ENCODE measurements at regions not wholly inside any gene's neighbourhood (a gene's known extent, or its start where the extent isn't known, plus 50 kb on each side); places are given as distances from the start of the nearest gene placed in this dataset.

DNA sequence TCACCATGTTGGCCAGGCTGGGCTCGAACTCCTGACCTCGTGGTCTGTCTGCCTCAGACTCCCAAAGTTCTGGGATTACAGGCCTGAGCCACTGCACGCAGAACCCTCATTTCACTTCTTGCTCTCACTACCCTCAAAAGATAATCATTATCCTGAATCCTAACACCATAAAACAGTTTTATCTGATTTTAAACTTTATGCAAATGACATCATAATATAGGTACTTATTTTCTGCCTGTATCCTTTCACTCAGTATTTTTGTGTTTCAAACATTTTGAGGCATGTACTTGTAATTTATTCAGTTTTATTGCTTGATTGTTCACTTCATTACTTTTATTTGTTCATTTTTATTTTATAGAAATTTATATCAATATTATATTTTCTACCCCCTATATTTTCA lies 719.2 kb upstream of the ARRDC3 start:
- TF ChIP-seq, protein P1, sequence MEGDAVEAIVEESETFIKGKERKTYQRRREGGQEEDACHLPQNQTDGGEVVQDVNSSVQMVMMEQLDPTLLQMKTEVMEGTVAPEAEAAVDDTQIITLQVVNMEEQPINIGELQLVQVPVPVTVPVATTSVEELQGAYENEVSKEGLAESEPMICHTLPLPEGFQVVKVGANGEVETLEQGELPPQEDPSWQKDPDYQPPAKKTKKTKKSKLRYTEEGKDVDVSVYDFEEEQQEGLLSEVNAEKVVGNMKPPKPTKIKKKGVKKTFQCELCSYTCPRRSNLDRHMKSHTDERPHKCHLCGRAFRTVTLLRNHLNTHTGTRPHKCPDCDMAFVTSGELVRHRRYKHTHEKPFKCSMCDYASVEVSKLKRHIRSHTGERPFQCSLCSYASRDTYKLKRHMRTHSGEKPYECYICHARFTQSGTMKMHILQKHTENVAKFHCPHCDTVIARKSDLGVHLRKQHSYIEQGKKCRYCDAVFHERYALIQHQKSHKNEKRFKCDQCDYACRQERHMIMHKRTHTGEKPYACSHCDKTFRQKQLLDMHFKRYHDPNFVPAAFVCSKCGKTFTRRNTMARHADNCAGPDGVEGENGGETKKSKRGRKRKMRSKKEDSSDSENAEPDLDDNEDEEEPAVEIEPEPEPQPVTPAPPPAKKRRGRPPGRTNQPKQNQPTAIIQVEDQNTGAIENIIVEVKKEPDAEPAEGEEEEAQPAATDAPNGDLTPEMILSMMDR (IDR thresholded peaks at IDR 0.05), result no peak
- no peak for TF ChIP-seq POLR2A (IDR thresholded peaks at IDR 0.05)
- no peak for TF ChIP-seq POLR2AphosphoS5 (IDR thresholded peaks at IDR 0.05)
